CD4-positive, alpha-beta T cell (primary cell): ENCODE measurements at regions not wholly inside any gene's neighbourhood (a gene's known extent, or its start where the extent isn't known, plus 50 kb on each side); places are given as distances from the start of the nearest gene placed in this dataset.

ENCODE experiments used
- ATAC-seq: fragments of 200-7000 bp; cut with Tn5 transposase; one replicate; pipeline ENCODE4 v1.10.0; 2022; ENCODE audit warnings: mild to moderate bottlenecking; ENCODE audit not compliant: poor library complexity
- CTCF ChIA-PET: fragments of 350-600 bp; sonication (Branson Sonifier 250); formaldehyde crosslinking; loops from one replicate; lab custom pipeline; 2021; ENCODE audit warnings: antibody characterized with exemption, inconsistent platforms; lab: Charles Lee
- POLR2A ChIA-PET: fragments of 350-600 bp; sonication (Branson Sonifier 250); formaldehyde crosslinking; loops from one replicate; lab custom pipeline; 2021; ENCODE audit warnings: antibody characterized with exemption, inconsistent platforms; lab: Charles Lee
- DNase-seq, 14 experiments: peaks; one replicate each; pipeline ENCODE4 v3.0.0-alpha.2; 2013 to 2020; ENCODE audit warnings: mixed read lengths in 2 of 14
- H3K27ac ChIP-seq, 2 donors: one replicate each; pipeline versions ENCODE4 v1.5.1 to v1.7.0; 2013; ENCODE audit warnings: low read length in 2 of 2, low read depth in 1 of 2, mild to moderate bottlenecking in 1 of 2
- H3K27me3 ChIP-seq, 2 experiments: 1 replicate in 1 of 2; 2 replicates in 1 of 2; pipeline versions ENCODE4 v1.6.1 to v1.7.0; 2013; ENCODE audit warnings: low read length in 2 of 2, control low read depth in 1 of 2, mild to moderate bottlenecking in 1 of 2, moderate library complexity in 1 of 2; ENCODE audit not compliant: insufficient read depth in 2 of 2, control insufficient read depth in 1 of 2
- H3K36me3 ChIP-seq: one replicate; pipeline ENCODE4 v1.6.1; 2013; ENCODE audit warnings: low read length, control low read depth; ENCODE audit not compliant: insufficient read depth
- H3K4me1 ChIP-seq: one replicate; pipeline ENCODE4 v1.6.1; 2013; ENCODE audit warnings: low read length, control low read depth; ENCODE audit not compliant: insufficient read depth
- H3K4me3 ChIP-seq: one replicate; pipeline ENCODE4 v1.5.1; 2013; ENCODE audit warnings: mild to moderate bottlenecking, low read length, moderate library complexity
- H3K9me3 ChIP-seq, 2 experiments: 1 replicate in 1 of 2; 2 replicates in 1 of 2; pipeline versions ENCODE4 v1.6.1 to v1.7.0; 2013; ENCODE audit warnings: low read length in 2 of 2, mild to moderate bottlenecking in 2 of 2, control low read depth in 1 of 2, moderate library complexity in 1 of 2; ENCODE audit not compliant: control insufficient read depth in 1 of 2, insufficient read depth in 1 of 2
- H3K27ac Mint-ChIP-seq: one replicate; pipeline ENCODE4 v1.8.0; 2020; ENCODE audit warnings: mixed read lengths
- H3K27me3 Mint-ChIP-seq: one replicate; pipeline ENCODE4 v1.8.0; 2021; ENCODE audit warnings: mixed read lengths
- H3K36me3 Mint-ChIP-seq: one replicate; pipeline ENCODE4 v1.8.0; 2021; ENCODE audit warnings: low read depth, mixed read lengths
- H3K4me1 Mint-ChIP-seq: one replicate; pipeline ENCODE4 v1.8.0; 2021; ENCODE audit warnings: low read depth, mixed read lengths
- H3K4me3 Mint-ChIP-seq: one replicate; pipeline ENCODE4 v1.8.0; 2020; ENCODE audit warnings: mild to moderate bottlenecking, mixed read lengths
- H3K9me3 Mint-ChIP-seq: one replicate; pipeline ENCODE4 v1.8.0; 2020; ENCODE audit warnings: mixed read lengths
- CTCF ChIP-seq: fragments of 200-600 bp; IDR thresholded peaks from one replicate; pipeline ENCODE4 v1.8.0; 2022; ENCODE audit warnings: antibody characterized with exemption, mild to moderate bottlenecking
- intact Hi-C, 2 experiments: fragments of 100-400 bp; cut with DNase I in 1 of 2; cut with micrococcal nuclease in 1 of 2; formaldehyde crosslinking; loops; one replicate each; pipeline versions ENCODE4 v1.15.1 to v1.9.0; 2023 to 2025; cut with DNase I, micrococcal nuclease

GRCh38 chr16:47980212-47980611 lies 175.6 kb downstream of the ABCC12 start:
- Mint-ChIP-seq H3K36me3 (no peaks in the 10 kb centered on the region), H3K9me3 (no peaks in the 10 kb centered on the region), H3K27ac (no peak overlapping the region), H3K4me1 (no peaks in the 10 kb centered on the region), H3K27me3 (peaks cover 15% of the 10 kb centered on the region), H3K4me3 (no peak overlapping the region)
- TF ChIP-seq CTCF = no peak
- DNase-seq (no peak), ATAC-seq (no peak)
- H3K27me3 ChIP-seq = no peaks in the 10 kb centered on the region
- no peaks in the 10 kb centered on the region for H3K36me3 ChIP-seq
- H3K27ac ChIP-seq = no peak overlapping the region
- no peaks in the 10 kb centered on the region for H3K4me1 ChIP-seq
- POLR2A ChIA-PET = no interaction called here
- H3K9me3 ChIP-seq = no peaks in the 10 kb centered on the region
- no peak overlapping the region for H3K4me3 ChIP-seq
- CTCF ChIA-PET = no interaction called here
- intact Hi-C loops = no loop called here

GRCh38 chr16:47979616-47980182 lies 176.1 kb downstream of the ABCC12 start:
- Mint-ChIP-seq H3K27me3 (peaks cover 15% of the 10 kb centered on the region), H3K4me3 (no peak overlapping the region)
- intact Hi-C loops = no loop called here

GRCh38 chr16:47979164-47979520 lies 176.7 kb downstream of the ABCC12 start:
- ChIA-PET CTCF (no interaction called here), POLR2A (no interaction called here)
- H3K4me3 ChIP-seq = no peak overlapping the region
- DNase-seq (no peak), ATAC-seq (no peak)
- H3K27me3 Mint-ChIP-seq = peaks cover 15% of the 10 kb centered on the region
- intact Hi-C loops = no loop called here
- no peaks in the 10 kb centered on the region for H3K36me3 Mint-ChIP-seq
- H3K27me3 ChIP-seq = no peaks in the 10 kb centered on the region
- no peaks in the 10 kb centered on the region for H3K4me1 ChIP-seq
- H3K4me3 Mint-ChIP-seq = no peak overlapping the region
- H3K4me1 Mint-ChIP-seq = no peaks in the 10 kb centered on the region
- no peaks in the 10 kb centered on the region for H3K9me3 Mint-ChIP-seq
- TF ChIP-seq CTCF = no peak
- H3K27ac Mint-ChIP-seq = no peak overlapping the region
- H3K27ac ChIP-seq = no peak overlapping the region
- no peaks in the 10 kb centered on the region for H3K9me3 ChIP-seq
- H3K36me3 ChIP-seq = no peaks in the 10 kb centered on the region

More at GRCh38 chr16:47979616-47980182, 176.1 kb downstream of the ABCC12 start:
- H3K4me1 Mint-ChIP-seq = no peaks in the 10 kb centered on the region
- no peaks in the 10 kb centered on the region for H3K9me3 ChIP-seq
- H3K27me3 ChIP-seq = no peaks in the 10 kb centered on the region
- no peaks in the 10 kb centered on the region for H3K4me1 ChIP-seq
- ATAC-seq (no peak), DNase-seq (no peak)
- no peaks in the 10 kb centered on the region for H3K36me3 ChIP-seq
- no peak overlapping the region for H3K27ac ChIP-seq
- ChIA-PET CTCF (no interaction called here), POLR2A (no interaction called here)
- H3K27ac Mint-ChIP-seq = no peak overlapping the region
- no peak for TF ChIP-seq CTCF
- H3K36me3 Mint-ChIP-seq = no peaks in the 10 kb centered on the region
- H3K9me3 Mint-ChIP-seq = no peaks in the 10 kb centered on the region
- H3K4me3 ChIP-seq = no peak overlapping the region
